IMR-90 (cell line): ENCODE measurements at regions not wholly inside any gene's neighbourhood (a gene's known extent, or its start where the extent isn't known, plus 50 kb on each side); places are given as distances from the start of the nearest gene placed in this dataset.

Source experiments
- ATAC-seq: fragments of 200-7000 bp; cut with Tn5 transposase; 2 replicates; pipeline ENCODE4 v1.9.1; 2020; ENCODE audit warnings: low read depth, mild to moderate bottlenecking, moderate library complexity
- BruUV-seq: library from RNA; stranded (reverse); fragments of 400-500 nt; replicated peaks from 2 replicates; lab custom pipeline; 2021; lab: Mats Ljungman, UMichigan
- CTCF ChIA-PET: fragments of 300-600 bp; formaldehyde crosslinking; extraction: SDS; loops from one replicate; lab custom pipeline; 2021; ENCODE audit warnings: antibody characterized with exemption; lab: Yijun Ruan, JAX
- POLR2A ChIA-PET: fragments of 300-600 bp; sonication (Branson Sonifier 250); formaldehyde crosslinking; loops from one replicate; lab custom pipeline; 2022; ENCODE audit warnings: antibody characterized with exemption; ENCODE audit not compliant: unreplicated experiment; lab: Charles Lee
- DNase-seq: peaks from one replicate; pipeline ENCODE4 v3.0.0; 2013
- H2AFZ ChIP-seq: replicated peaks from 2 replicates; pipeline ENCODE3; 2013; ENCODE audit warnings: low read length, mild to moderate bottlenecking; ENCODE audit not compliant: poor library complexity
- H2AK5ac ChIP-seq: 2 replicates; pipeline ENCODE4 v1.6.1; 2013; ENCODE audit warnings: low read depth, low read length, inconsistent platforms
- H2AK9ac ChIP-seq: replicated peaks from 2 replicates; pipeline ENCODE3; 2013; ENCODE audit warnings: mild to moderate bottlenecking, low read depth, low read length, moderate library complexity; ENCODE audit not compliant: poor library complexity
- H2BK120ac ChIP-seq: 2 replicates; pipeline ENCODE4 v1.6.1; 2013; ENCODE audit warnings: low read depth, low read length, inconsistent platforms
- H2BK15ac ChIP-seq: 3 replicates; pipeline ENCODE4 v1.6.1; 2013; ENCODE audit warnings: low read depth, low read length, inconsistent platforms
- H2BK20ac ChIP-seq: 2 replicates; pipeline ENCODE4 v1.6.1; 2013; ENCODE audit warnings: low read depth, mild to moderate bottlenecking, inconsistent platforms, low read length, moderate library complexity
- H2BK5ac ChIP-seq: 2 replicates; pipeline ENCODE4 v1.6.1; 2013; ENCODE audit warnings: mild to moderate bottlenecking, low read depth, low read length, inconsistent platforms; ENCODE audit not compliant: poor library complexity, severe bottlenecking
- H3K14ac ChIP-seq: replicated peaks from 2 replicates; pipeline ENCODE4 v1.6.1; 2013; ENCODE audit warnings: low read depth, low read length, inconsistent platforms
- H3K18ac ChIP-seq: 2 replicates; pipeline ENCODE4 v1.6.1; 2013; ENCODE audit warnings: low read depth, low read length, control low read depth
- H3K23ac ChIP-seq: 2 replicates; pipeline ENCODE4 v1.6.1; 2013; ENCODE audit warnings: low read depth, low read length, inconsistent platforms
- H3K27ac ChIP-seq: 2 replicates; pipeline ENCODE4 v1.5.1; 2013; ENCODE audit warnings: mild to moderate bottlenecking, control low read depth, low read length; ENCODE audit not compliant: insufficient read depth
- H3K27me3 ChIP-seq: 2 replicates; pipeline ENCODE4 v1.6.1; 2013; ENCODE audit warnings: low read length; ENCODE audit not compliant: control insufficient read depth, insufficient read depth
- H3K36me3 ChIP-seq: 2 replicates; pipeline ENCODE4 v1.6.1; 2013; ENCODE audit warnings: low read length, mixed read lengths; ENCODE audit not compliant: control insufficient read depth, insufficient read depth
- H3K4ac ChIP-seq: 2 replicates; pipeline ENCODE4 v1.6.1; 2013; ENCODE audit warnings: low read depth, low read length, inconsistent platforms
- H3K4me1 ChIP-seq: 2 replicates; pipeline ENCODE4 v1.6.1; 2013; ENCODE audit warnings: low read length, mixed read lengths; ENCODE audit not compliant: control insufficient read depth, insufficient read depth
- H3K4me2 ChIP-seq: 2 replicates; pipeline ENCODE4 v1.6.1; 2013; ENCODE audit warnings: low read depth, mild to moderate bottlenecking, control low read depth, low read length, moderate library complexity
- H3K4me3 ChIP-seq: 2 replicates; pipeline ENCODE4 v1.5.1; 2013; ENCODE audit warnings: low read depth, mild to moderate bottlenecking, control low read depth, low read length, moderate library complexity; ENCODE audit not compliant: insufficient read depth
- H3K56ac ChIP-seq: 2 replicates; pipeline ENCODE4 v1.6.1; 2013; ENCODE audit warnings: low read length, inconsistent platforms; ENCODE audit not compliant: insufficient read depth; ENCODE audit errors: extremely low read depth
- H3K79me1 ChIP-seq, 2 experiments: 2 replicates each; pipeline ENCODE4 v1.6.1; 2013; ENCODE audit warnings: low read length in 2 of 2, inconsistent platforms in 1 of 2, low read depth in 1 of 2
- H3K9ac ChIP-seq: 2 replicates; pipeline ENCODE4 v1.6.1; 2013; ENCODE audit warnings: low read depth, low read length, control low read depth
- H3K9me1 ChIP-seq: 2 replicates; pipeline ENCODE4 v1.6.1; 2013; ENCODE audit warnings: low read length, inconsistent platforms; ENCODE audit not compliant: insufficient read depth
- H3K9me3 ChIP-seq: 2 replicates; pipeline ENCODE4 v1.6.1; 2013; ENCODE audit warnings: low read length; ENCODE audit not compliant: control insufficient read depth, insufficient read depth
- H4K20me1 ChIP-seq: 2 replicates; pipeline ENCODE4 v1.6.1; 2013; ENCODE audit warnings: low read length, inconsistent platforms; ENCODE audit not compliant: insufficient read depth
- H4K5ac ChIP-seq: 2 replicates; pipeline ENCODE4 v1.6.1; 2013; ENCODE audit warnings: mild to moderate bottlenecking, low read depth, low read length, control low read depth
- H4K8ac ChIP-seq, 2 experiments: 2 replicates each; pipeline ENCODE4 v1.6.1; 2013; ENCODE audit warnings: low read depth in 2 of 2, low read length in 2 of 2, control low read depth in 1 of 2, inconsistent platforms in 1 of 2
- H4K91ac ChIP-seq: 2 replicates; pipeline ENCODE4 v1.6.1; 2013; ENCODE audit warnings: low read depth, low read length, inconsistent platforms; ENCODE audit not compliant: insufficient read depth
- CEBPB ChIP-seq: IDR thresholded peaks from 2 replicates; pipeline ENCODE4 v1.6.1; 2012; ENCODE audit warnings: low read depth, low read length, improper control_type of control experiment
- FOS ChIP-seq: fragments of 150-350 bp; IDR thresholded peaks from 2 replicates; pipeline ENCODE4 v1.6.1; 2016; ENCODE audit warnings: low read depth, low read length
- NFE2L2 ChIP-seq: fragments of 150-350 bp; IDR thresholded peaks from 2 replicates; pipeline ENCODE4 v1.6.1; 2016; ENCODE audit warnings: low read depth, mild to moderate bottlenecking, low read length
- RAD21 ChIP-seq: IDR thresholded peaks from 2 replicates; pipeline ENCODE4 v1.6.1; 2012; ENCODE audit warnings: low read length, improper control_type of control experiment
- WGBS, 2 experiments: methylation state at CpG; one replicate each; pipeline versions ENCODE4 v1.1.5 to v1.1.7; 2013; ENCODE audit warnings: missing lambda C conversion rate in 2 of 2; ENCODE audit not compliant: insufficient read length in 1 of 2; ENCODE audit errors: extremely low coverage in 2 of 2; 5-methylcytosine and 5-hydroxymethylcytosine counted together
- dilution Hi-C: fragments of 300-500 bp; cut with HindIII; formaldehyde crosslinking; loops from one replicate; pipeline ENCODE4 v1.14.3; 2018; ENCODE audit warnings: low sequenced_read_pairs; ENCODE audit not compliant: unreplicated experiment
- in situ Hi-C: fragments of 300-500 bp; cut with MboI; formaldehyde crosslinking; loops from 3 replicates; pipeline ENCODE4 v1.14.3; 2019; ENCODE audit warnings: low sequenced_read_pairs, inconsistent platforms, mixed read lengths
- intact Hi-C: fragments of 100-400 bp; cut with micrococcal nuclease; formaldehyde crosslinking; loops from 2 replicates; pipeline ENCODE4 v1.10.0; 2022
- TF ChIP-seq, protein P1 (sequence below): fragments of 150-350 bp; IDR thresholded peaks from 2 replicates; pipeline ENCODE4 v1.6.1; 2016; ENCODE audit warnings: low read depth, mild to moderate bottlenecking, low read length, moderate library complexity, borderline replicate concordance
- TF ChIP-seq, protein P2 (sequence below): conservative IDR thresholded peaks from 2 replicates; pipeline ENCODE4 v1.5.1; 2012; ENCODE audit warnings: mild to moderate bottlenecking, low read depth, low read length, improper control_type of control experiment

DNA sequence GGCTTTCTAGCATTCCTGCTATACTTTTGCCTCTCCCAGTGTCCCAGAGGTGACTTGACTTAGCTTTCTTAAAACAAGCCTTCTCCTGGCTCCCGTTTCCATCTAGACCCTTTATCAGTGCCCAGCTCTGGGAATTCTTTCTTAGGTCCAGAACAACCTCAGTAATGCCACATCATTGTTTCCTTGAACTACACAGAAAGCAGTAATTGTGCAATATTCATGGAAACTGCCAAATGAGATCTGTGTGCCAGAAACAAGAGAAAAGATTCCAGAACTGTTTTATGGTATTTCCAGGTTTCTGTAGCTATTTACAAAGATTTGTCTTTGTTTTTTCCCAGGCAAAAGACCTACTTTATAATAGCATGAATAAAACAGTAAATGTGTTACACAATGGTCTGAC is 391.3 kb downstream of the SLCO4C1 start:
- no peak for ATAC-seq

More for the DNA sequence above, 391.3 kb downstream of the SLCO4C1 start:
- Histone ChIP-seq H4K5ac (no peak overlapping the region), H3K4ac (no peak overlapping the region), H4K20me1 (no peaks in the 10 kb centered on the region), H3K18ac (no peak overlapping the region), H3K14ac (no peak overlapping the region), H2AK5ac (no peak overlapping the region), H3K27ac (no peak overlapping the region), H3K4me2 (no peak overlapping the region), H3K79me1 (no peaks in the 10 kb centered on the region), H3K36me3 (no peaks in the 10 kb centered on the region), H3K23ac (no peak overlapping the region), H2BK120ac (no peak overlapping the region), H2BK15ac (no peak overlapping the region), H4K8ac (no peak overlapping the region), H2BK5ac (no peak overlapping the region), H3K9me3 (peaks cover 2% of the 10 kb centered on the region), H3K56ac (no peak overlapping the region), H3K9ac (no peak overlapping the region), H3K4me1 (no peaks in the 10 kb centered on the region), H4K91ac (no peak overlapping the region), H2BK20ac (no peak overlapping the region), H3K27me3 (no peaks in the 10 kb centered on the region), H2AK9ac (no peak overlapping the region), H3K4me3 (no peak overlapping the region), H2AFZ (no peak overlapping the region), H3K9me1 (no peaks in the 10 kb centered on the region)
- DNase-seq, result no peak
- POLR2A ChIA-PET, result no interaction called here
- in situ Hi-C loops, result no loop called here
- TF ChIP-seq RAD21, result no peak
- TF ChIP-seq FOS, result no peak
- TF ChIP-seq, protein P1, sequence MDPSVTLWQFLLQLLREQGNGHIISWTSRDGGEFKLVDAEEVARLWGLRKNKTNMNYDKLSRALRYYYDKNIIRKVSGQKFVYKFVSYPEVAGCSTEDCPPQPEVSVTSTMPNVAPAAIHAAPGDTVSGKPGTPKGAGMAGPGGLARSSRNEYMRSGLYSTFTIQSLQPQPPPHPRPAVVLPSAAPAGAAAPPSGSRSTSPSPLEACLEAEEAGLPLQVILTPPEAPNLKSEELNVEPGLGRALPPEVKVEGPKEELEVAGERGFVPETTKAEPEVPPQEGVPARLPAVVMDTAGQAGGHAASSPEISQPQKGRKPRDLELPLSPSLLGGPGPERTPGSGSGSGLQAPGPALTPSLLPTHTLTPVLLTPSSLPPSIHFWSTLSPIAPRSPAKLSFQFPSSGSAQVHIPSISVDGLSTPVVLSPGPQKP, result no peak
- TF ChIP-seq CEBPB, result 0 out of 2 replicates have a peak, but pooled peaks have one; percentile 19
- TF ChIP-seq, protein P2, sequence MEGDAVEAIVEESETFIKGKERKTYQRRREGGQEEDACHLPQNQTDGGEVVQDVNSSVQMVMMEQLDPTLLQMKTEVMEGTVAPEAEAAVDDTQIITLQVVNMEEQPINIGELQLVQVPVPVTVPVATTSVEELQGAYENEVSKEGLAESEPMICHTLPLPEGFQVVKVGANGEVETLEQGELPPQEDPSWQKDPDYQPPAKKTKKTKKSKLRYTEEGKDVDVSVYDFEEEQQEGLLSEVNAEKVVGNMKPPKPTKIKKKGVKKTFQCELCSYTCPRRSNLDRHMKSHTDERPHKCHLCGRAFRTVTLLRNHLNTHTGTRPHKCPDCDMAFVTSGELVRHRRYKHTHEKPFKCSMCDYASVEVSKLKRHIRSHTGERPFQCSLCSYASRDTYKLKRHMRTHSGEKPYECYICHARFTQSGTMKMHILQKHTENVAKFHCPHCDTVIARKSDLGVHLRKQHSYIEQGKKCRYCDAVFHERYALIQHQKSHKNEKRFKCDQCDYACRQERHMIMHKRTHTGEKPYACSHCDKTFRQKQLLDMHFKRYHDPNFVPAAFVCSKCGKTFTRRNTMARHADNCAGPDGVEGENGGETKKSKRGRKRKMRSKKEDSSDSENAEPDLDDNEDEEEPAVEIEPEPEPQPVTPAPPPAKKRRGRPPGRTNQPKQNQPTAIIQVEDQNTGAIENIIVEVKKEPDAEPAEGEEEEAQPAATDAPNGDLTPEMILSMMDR, result no peak
- no peak for TF ChIP-seq NFE2L2
- no CpG with 5 or more reads among the region's 1 CpG for WGBS, 2 experiments
- dilution Hi-C loops, result no loop called here
- CTCF ChIA-PET, result no interaction called here
- no TSS peak for BruUV-seq
- intact Hi-C loops, result no loop called here
